Left lung (tissue), 4 donors: ENCODE measurements at regions not wholly inside any gene's neighbourhood (a gene's known extent, or its start where the extent isn't known, plus 50 kb on each side); places are given as distances from the start of the nearest gene placed in this dataset.
A peak's percentile ranks its signal among the peaks of the same experiment; 100 is the strongest.

Source experiments
- ATAC-seq: fragments of 200-7000 bp; cut with Tn5 transposase; one replicate; pipeline ENCODE4 v1.9.1; 2020; ENCODE audit warnings: moderate library complexity
- DNase-seq, 4 donors: peaks; one replicate each; pipeline ENCODE4 v3.0.0-alpha.2; 2013 to 2020
- H3K27ac ChIP-seq, 2 donors: fragments of 200-600 bp; sonication (generic) in 1 of 2; one replicate each; pipeline versions ENCODE4 v1.5.0 to v1.8.0; 2020 to 2021
- H3K27me3 ChIP-seq, 2 donors: fragments of 200-600 bp; sonication (generic) in 1 of 2; one replicate each; pipeline versions ENCODE4 v1.5.0 to v1.8.0; 2020 to 2021
- H3K36me3 ChIP-seq, 2 donors: fragments of 200-600 bp; sonication (generic) in 1 of 2; one replicate each; pipeline versions ENCODE4 v1.5.0 to v1.8.0; 2020 to 2021
- H3K4me1 ChIP-seq, 2 donors: fragments of 200-600 bp; one replicate each; pipeline ENCODE4 v1.8.0; 2021
- H3K4me3 ChIP-seq, 2 donors: fragments of 200-600 bp; sonication (generic) in 1 of 2; one replicate each; pipeline versions ENCODE4 v1.5.0 to v1.8.0; 2020 to 2021; ENCODE audit warnings: mild to moderate bottlenecking in 1 of 2
- H3K9me3 ChIP-seq, 2 donors: fragments of 200-600 bp; sonication (generic) in 1 of 2; one replicate each; pipeline versions ENCODE4 v1.5.0 to v1.8.0; 2020 to 2021
- intact Hi-C, 2 donors: fragments of 100-400 bp; cut with DNase I; formaldehyde crosslinking; loops; one replicate each; pipeline versions ENCODE4 v1.11.2 to v1.14.2; 2022
- TF ChIP-seq, protein P1 (sequence below), 2 donors: fragments of 200-600 bp; sonication (generic) in 1 of 2; IDR thresholded peaks; one replicate each; pipeline versions ENCODE4 v1.5.0 to v1.8.0; 2021; ENCODE audit warnings: antibody characterized with exemption in 2 of 2
- donor health status: DM: no; HTN: yes; CAD: no.
- donor health status: DM: no; HTN: no; CAD: no.

DNA sequence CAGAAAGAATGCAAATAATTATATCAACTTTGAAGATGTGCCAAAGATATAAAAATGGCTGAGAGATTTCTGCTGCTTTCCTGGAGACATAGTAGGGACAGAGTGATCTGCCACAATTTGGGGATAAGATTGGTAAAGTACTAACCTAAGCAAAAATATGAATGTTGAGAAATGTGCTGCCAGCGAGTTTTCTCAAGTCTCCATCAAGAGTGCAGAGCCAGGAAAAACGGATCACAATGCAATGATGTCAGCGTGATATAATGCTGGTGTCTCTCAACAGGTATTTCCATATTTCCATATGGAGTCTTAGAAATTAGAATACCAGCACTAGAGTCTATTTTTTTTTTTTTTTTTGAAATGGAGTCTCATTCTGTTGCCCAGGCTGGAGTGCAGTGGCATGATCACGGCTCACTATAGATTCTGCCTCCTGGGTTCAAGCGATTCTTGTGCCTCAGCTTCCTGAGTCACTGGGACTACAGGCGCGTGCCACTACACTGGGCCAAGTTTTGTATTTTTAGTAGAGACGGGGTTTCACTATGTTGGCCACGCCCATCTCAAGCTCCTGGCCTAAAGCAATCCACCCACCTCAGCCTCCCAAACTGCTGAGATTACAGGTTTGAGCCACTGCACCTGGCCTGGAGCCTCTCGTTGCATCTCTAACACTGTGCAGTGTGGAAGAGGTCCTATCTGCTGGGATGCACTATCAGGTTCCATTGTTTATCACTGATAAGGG, 893.5 kb downstream of the TRIML1 start:
- no peak for DNase-seq
- intact Hi-C loops = no loop called here
- Histone ChIP-seq H3K4me1 (no peaks in the 10 kb centered on the region), H3K27ac (no peak overlapping the region), H3K27me3 (no peaks in the 10 kb centered on the region), H3K36me3 (no peaks in the 10 kb centered on the region), H3K9me3 (peaks cover 0 to 3% of the 10 kb centered on the region in 2 donors), H3K4me3 (no peak overlapping the region)
- no peak for ATAC-seq
- TF ChIP-seq, protein P1, sequence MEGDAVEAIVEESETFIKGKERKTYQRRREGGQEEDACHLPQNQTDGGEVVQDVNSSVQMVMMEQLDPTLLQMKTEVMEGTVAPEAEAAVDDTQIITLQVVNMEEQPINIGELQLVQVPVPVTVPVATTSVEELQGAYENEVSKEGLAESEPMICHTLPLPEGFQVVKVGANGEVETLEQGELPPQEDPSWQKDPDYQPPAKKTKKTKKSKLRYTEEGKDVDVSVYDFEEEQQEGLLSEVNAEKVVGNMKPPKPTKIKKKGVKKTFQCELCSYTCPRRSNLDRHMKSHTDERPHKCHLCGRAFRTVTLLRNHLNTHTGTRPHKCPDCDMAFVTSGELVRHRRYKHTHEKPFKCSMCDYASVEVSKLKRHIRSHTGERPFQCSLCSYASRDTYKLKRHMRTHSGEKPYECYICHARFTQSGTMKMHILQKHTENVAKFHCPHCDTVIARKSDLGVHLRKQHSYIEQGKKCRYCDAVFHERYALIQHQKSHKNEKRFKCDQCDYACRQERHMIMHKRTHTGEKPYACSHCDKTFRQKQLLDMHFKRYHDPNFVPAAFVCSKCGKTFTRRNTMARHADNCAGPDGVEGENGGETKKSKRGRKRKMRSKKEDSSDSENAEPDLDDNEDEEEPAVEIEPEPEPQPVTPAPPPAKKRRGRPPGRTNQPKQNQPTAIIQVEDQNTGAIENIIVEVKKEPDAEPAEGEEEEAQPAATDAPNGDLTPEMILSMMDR (IDR thresholded peaks at IDR 0.05) = no peak

DNA sequence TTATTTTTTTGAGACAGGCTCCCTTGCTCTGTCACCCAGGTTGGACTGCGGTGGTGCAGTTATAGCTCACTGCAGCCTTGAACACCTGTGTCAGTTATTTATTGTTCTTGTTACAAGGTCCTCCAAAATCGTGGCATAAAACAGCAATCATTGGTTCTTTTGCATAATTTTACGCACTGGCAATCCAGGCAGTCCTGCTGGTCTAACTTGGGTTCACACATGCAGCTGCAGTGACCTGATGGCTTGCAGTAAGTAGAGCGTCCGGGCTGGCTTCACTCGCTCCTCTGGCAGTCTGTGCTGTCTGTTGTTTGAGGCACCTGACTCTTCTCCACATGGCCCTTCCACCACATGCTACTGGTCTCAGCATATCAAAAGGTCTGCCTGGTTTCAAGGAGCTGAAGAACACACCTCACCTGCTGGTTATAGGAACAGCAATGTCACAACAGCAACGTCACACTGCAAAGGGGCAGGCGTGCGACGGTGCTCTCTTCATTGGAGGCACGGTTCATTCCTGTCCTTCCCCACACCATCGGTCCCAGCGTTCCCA, 894.6 kb downstream of the TRIML1 start:
- Histone ChIP-seq H3K9me3 (peaks cover 0 to 3% of the 10 kb centered on the region in 2 donors), H3K36me3 (no peaks in the 10 kb centered on the region), H3K27ac (no peak overlapping the region), H3K27me3 (no peaks in the 10 kb centered on the region), H3K4me3 (no peak overlapping the region), H3K4me1 (no peaks in the 10 kb centered on the region)
- ATAC-seq (no peak), DNase-seq (no peak)
- intact Hi-C loops = no loop called here
- TF ChIP-seq, protein P1 (IDR thresholded peaks at IDR 0.05) = no peak

DNA sequence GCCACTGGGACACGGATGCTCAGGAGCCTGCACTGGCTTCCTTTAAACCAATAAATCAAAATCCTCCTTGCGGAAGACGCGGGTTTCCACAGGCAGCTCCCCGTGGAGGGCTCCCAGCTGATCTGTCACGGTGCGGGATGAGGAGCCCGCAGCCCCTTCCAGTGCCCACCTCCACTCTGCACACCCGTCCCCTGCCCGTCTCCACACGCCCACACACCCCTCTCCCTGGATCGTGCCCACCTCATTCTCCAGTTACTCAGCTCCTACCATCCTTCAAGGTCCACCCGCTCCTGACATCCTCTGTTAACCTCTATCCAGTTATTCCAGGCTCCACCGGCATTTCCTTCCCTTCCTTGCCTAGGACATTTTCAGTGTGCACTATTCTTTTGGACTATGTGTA, 895.9 kb downstream of the TRIML1 start:
- H3K36me3 ChIP-seq = no peaks in the 10 kb centered on the region
- H3K27ac ChIP-seq = no peak overlapping the region
- peak in 1 of 4 donors; percentile 62 for DNase-seq
- TF ChIP-seq, protein P1 (IDR thresholded peaks at IDR 0.05) = no peak
- H3K4me3 ChIP-seq = no peak overlapping the region
- no peaks in the 10 kb centered on the region for H3K4me1 ChIP-seq
- intact Hi-C loops = no loop called here
- no peaks in the 10 kb centered on the region for H3K27me3 ChIP-seq
- H3K9me3 ChIP-seq = peaks cover 0 to 3% of the 10 kb centered on the region in 2 donors
- no peak for ATAC-seq

DNA sequence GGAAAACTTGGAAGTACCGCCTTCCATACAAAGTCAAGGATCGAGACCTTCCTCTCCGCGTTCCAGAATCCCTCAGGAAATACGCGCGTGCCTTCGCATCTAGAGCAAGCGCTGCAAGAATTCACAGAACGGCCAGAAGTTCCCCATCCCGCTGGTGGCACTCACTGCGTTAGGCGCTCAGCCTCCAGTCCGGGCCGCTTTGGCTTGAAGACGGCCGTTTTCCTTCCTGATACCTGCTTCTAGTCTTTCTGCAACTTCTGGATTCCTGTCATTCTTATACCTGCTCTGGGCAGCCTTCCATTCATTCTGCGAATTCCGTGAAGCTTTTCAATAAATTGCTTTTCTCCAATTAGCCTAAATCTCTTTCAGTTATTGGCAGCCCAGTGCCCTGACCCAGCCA, 896.4 kb downstream of the TRIML1 start:
- H3K9me3 ChIP-seq = peaks cover 0 to 3% of the 10 kb centered on the region in 2 donors
- H3K4me3 ChIP-seq = no peak overlapping the region
- ATAC-seq (no peak), DNase-seq (no peak)
- TF ChIP-seq, protein P1 (IDR thresholded peaks at IDR 0.05) = no peak
- no peak overlapping the region for H3K27ac ChIP-seq
- H3K4me1 ChIP-seq = no peaks in the 10 kb centered on the region
- no peaks in the 10 kb centered on the region for H3K36me3 ChIP-seq
- no peaks in the 10 kb centered on the region for H3K27me3 ChIP-seq
- intact Hi-C loops = no loop called here

DNA sequence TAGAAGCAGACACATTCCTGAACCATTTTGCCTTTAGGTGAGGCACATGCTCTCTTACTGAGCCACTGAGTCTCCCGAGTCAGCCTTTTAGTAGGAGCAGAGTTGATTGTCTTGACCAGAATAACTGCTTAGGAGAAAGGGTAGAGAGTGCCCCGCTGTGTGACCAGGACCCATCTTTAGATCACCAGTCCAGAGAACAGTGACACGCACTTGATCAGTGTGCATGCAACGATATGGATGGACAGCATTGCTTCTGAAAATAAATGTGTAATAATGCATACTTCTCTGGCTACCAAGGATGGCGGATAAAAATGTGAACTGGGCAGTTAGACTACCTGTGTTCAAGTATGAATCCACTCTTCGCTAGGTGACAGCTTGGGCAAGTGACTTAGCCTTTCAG, 897.7 kb downstream of the TRIML1 start:
- TF ChIP-seq, protein P1 (IDR thresholded peaks at IDR 0.05) = no peak
- H3K27ac ChIP-seq = no peak overlapping the region
- DNase-seq = no peak
- no peak for ATAC-seq
- H3K4me1 ChIP-seq = no peaks in the 10 kb centered on the region
- H3K4me3 ChIP-seq = no peak overlapping the region
- H3K27me3 ChIP-seq = no peaks in the 10 kb centered on the region
- H3K9me3 ChIP-seq = peaks cover 0 to 3% of the 10 kb centered on the region in 2 donors
- no peaks in the 10 kb centered on the region for H3K36me3 ChIP-seq
- intact Hi-C loops = no loop called here
